A549 (cell line): ENCODE measurements at regions not wholly inside any gene's neighbourhood (a gene's known extent, or its start where the extent isn't known, plus 50 kb on each side); places are given as distances from the start of the nearest gene placed in this dataset.

Source experiments
- ATAC-seq, 2 experiments: fragments of 200-7000 bp in 1 of 2; fragments of >200 bp in 1 of 2; cut with Nextera tagmentation in 1 of 2; cut with Tn5 transposase in 1 of 2; 3 replicates each; pipeline versions ENCODE4 v1.8.0 to v1.9.1; 2018 to 2020; ENCODE audit warnings: mild to moderate bottlenecking in 1 of 2, moderate library complexity in 1 of 2
- CTCF ChIA-PET: fragments of 300-600 bp; sonication (Branson Sonifier 250); formaldehyde crosslinking; extraction: SDS; loops from one replicate; lab custom pipeline; 2021; ENCODE audit warnings: antibody characterized with exemption, inconsistent platforms; lab: Yijun Ruan, JAX
- POLR2A ChIA-PET: fragments of 350-600 bp; formaldehyde crosslinking; extraction: SDS; loops from one replicate; lab custom pipeline; 2021; ENCODE audit warnings: antibody characterized with exemption, inconsistent platforms; lab: Yijun Ruan, JAX
- DNase-seq, 2 experiments: peaks; one replicate each; pipeline versions ENCODE4 v3.0.0 to v3.0.0-alpha.2; 2011 to 2016; ENCODE audit warnings: low read depth in 1 of 2, low spot score in 1 of 2
- FAIRE-seq: peaks from 2 replicates; lab custom pipeline; 2011; peaks lifted over from hg19 to GRCh38; lab: Jason Lieb, UNC
- H3K27ac ChIP-seq, 2 experiments: fragments of >200 bp; sonication (Bioruptor Twin); formaldehyde crosslinking; 3 replicates each; pipeline ENCODE4 v1.5.1; 2016 to 2017
- H3K4me1 ChIP-seq: fragments of >200 bp; sonication (Bioruptor Twin); formaldehyde crosslinking; 3 replicates; pipeline ENCODE4 v1.6.1; 2016
- H3K4me2 ChIP-seq: fragments of >200 bp; sonication (Bioruptor Twin); formaldehyde crosslinking; 3 replicates; pipeline ENCODE4 v1.6.1; 2016
- H3K4me3 ChIP-seq: fragments of >200 bp; sonication (Bioruptor Twin); formaldehyde crosslinking; 3 replicates; pipeline ENCODE4 v1.5.1; 2016
- H3K9me3 ChIP-seq: fragments of >200 bp; sonication (Bioruptor Twin); formaldehyde crosslinking; 3 replicates; pipeline ENCODE4 v1.6.1; 2016
- BHLHE40 ChIP-seq: IDR thresholded peaks from 2 replicates; pipeline ENCODE4 v1.6.1; 2012; ENCODE audit warnings: low read depth, low read length, inconsistent platforms
- EHF ChIP-seq: fragments of 250-450 bp; sonication (Bioruptor Pico); IDR thresholded peaks from 2 replicates; pipeline ENCODE4 v1.5.0; 2020; ENCODE audit warnings: mild to moderate bottlenecking
- EP300 ChIP-seq, 2 experiments: fragments of >200 bp; sonication (Bioruptor Twin); formaldehyde crosslinking; IDR thresholded peaks; 2 replicates in 1 of 2; 3 replicates in 1 of 2; pipeline ENCODE4 v1.6.1; 2016 to 2017
- ESRRA ChIP-seq: fragments of 150-350 bp; IDR thresholded peaks from 2 replicates; pipeline ENCODE4 v1.6.1; 2014; ENCODE audit warnings: mild to moderate bottlenecking, low read length, borderline replicate concordance
- HOXB13 ChIP-seq: fragments of 250-450 bp; sonication (Bioruptor Pico); IDR thresholded peaks from 2 replicates; pipeline ENCODE4 v1.5.0; 2020; ENCODE audit warnings: low read depth, mild to moderate bottlenecking, moderate library complexity
- JUN ChIP-seq, 2 experiments: fragments of >200 bp; sonication (Bioruptor Twin); formaldehyde crosslinking; IDR thresholded peaks; 2 replicates in 1 of 2; 3 replicates in 1 of 2; pipeline ENCODE4 v1.6.1; 2016 to 2017
- MAZ ChIP-seq: fragments of 150-350 bp; IDR thresholded peaks from 2 replicates; pipeline ENCODE4 v1.6.1; 2014; ENCODE audit warnings: antibody characterized with exemption, low read depth, low read length, borderline replicate concordance
- POLR2A ChIP-seq: IDR thresholded peaks from 2 replicates; pipeline ENCODE4 v1.6.1; 2012; ENCODE audit warnings: mild to moderate bottlenecking, low read length
- RFX5 ChIP-seq: fragments of 450-650 bp; IDR thresholded peaks from 2 replicates; pipeline ENCODE4 v1.7.1; 2014; ENCODE audit warnings: antibody characterized with exemption, mild to moderate bottlenecking, moderate library complexity
- TP53 ChIP-seq: fragments of 250-450 bp; sonication (Bioruptor Pico); IDR thresholded peaks from 2 replicates; pipeline ENCODE4 v1.5.0; 2021; ENCODE audit warnings: mild to moderate bottlenecking, moderate library complexity
- ZNF302 ChIP-seq: fragments of 250-450 bp; sonication (Bioruptor Pico); IDR thresholded peaks from 2 replicates; pipeline ENCODE4 v1.9.0; 2021; ENCODE audit warnings: inconsistent platforms, mild to moderate bottlenecking, moderate library complexity
- WGBS: methylation state at CpG from one replicate; pipeline ENCODE4 v1.1.6; 2017; ENCODE audit errors: missing lambda C conversion rate; 5-methylcytosine and 5-hydroxymethylcytosine counted together
- TF ChIP-seq, protein P1 (sequence below): fragments of >200 bp; sonication (Bioruptor Twin); formaldehyde crosslinking; IDR thresholded peaks from 3 replicates; pipeline ENCODE4 v1.5.1; 2016
- TF ChIP-seq, protein P2 (sequence below): fragments of 150-350 bp; IDR thresholded peaks from 2 replicates; pipeline ENCODE4 v1.6.1; 2014; ENCODE audit warnings: low read depth, mild to moderate bottlenecking, low read length
- TF ChIP-seq, protein P3 (sequence below): IDR thresholded peaks from 2 replicates; pipeline ENCODE4 v1.6.1; 2012
- TF ChIP-seq, protein P4 (sequence below): fragments of 250-450 bp; sonication (Bioruptor Pico); IDR thresholded peaks from 2 replicates; pipeline ENCODE4 v1.5.0; 2020; ENCODE audit warnings: low read depth, mild to moderate bottlenecking, moderate library complexity
- TF ChIP-seq, protein P5 (sequence below): IDR thresholded peaks from 2 replicates; pipeline ENCODE4 v1.6.1; 2012
- TF ChIP-seq, protein P6 (sequence below): fragments of >200 bp; sonication (Bioruptor Twin); formaldehyde crosslinking; IDR thresholded peaks from 3 replicates; pipeline ENCODE4 v1.6.1; 2016

DNA sequence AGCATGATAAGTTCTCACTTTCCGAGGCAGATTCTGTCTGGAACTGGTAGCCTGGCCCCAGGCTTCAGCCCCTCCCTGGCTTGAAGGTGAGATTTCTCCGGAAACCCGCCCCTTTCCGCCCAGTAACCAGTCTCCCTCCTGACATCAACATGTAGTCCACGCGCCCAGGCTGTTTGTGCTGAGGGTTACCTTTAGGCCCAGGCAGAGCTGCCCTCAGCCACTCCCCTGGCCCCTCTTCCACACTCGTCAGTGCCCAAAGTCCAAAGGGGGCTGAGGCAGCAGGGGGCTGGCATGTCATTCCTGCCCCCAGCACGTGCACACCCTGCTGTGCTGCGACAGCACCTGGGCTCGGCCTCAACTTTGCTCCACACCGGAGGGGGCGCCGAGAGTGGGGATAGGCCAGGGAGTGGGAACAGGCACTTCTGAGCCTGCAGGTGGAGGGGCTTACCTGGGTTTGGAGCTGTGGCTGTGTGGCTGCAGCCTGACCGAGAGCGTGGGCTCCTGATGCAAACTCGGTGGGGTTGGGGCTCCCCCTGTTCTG is 69.5 kb upstream of the ANK2 start:
- Histone ChIP-seq H3K9me3 (no peaks in the 10 kb centered on the region), H3K4me3 (no peak overlapping the region), H3K27ac (no peak overlapping the region), H3K4me1 (no peaks in the 10 kb centered on the region), H3K4me2 (no peak overlapping the region)
- ChIA-PET CTCF (no interaction called here), POLR2A (no interaction called here)
- 75% methylated on average over 6 of the region's 16 CpGs for WGBS
- FAIRE-seq (no peak), DNase-seq (no peak), ATAC-seq (no peak)
- no peak for TF ChIP-seq JUN (IDR thresholded peaks at IDR 0.05)
- TF ChIP-seq ESRRA: no peak
- TF ChIP-seq POLR2A: no peak
- TF ChIP-seq, protein P1, sequence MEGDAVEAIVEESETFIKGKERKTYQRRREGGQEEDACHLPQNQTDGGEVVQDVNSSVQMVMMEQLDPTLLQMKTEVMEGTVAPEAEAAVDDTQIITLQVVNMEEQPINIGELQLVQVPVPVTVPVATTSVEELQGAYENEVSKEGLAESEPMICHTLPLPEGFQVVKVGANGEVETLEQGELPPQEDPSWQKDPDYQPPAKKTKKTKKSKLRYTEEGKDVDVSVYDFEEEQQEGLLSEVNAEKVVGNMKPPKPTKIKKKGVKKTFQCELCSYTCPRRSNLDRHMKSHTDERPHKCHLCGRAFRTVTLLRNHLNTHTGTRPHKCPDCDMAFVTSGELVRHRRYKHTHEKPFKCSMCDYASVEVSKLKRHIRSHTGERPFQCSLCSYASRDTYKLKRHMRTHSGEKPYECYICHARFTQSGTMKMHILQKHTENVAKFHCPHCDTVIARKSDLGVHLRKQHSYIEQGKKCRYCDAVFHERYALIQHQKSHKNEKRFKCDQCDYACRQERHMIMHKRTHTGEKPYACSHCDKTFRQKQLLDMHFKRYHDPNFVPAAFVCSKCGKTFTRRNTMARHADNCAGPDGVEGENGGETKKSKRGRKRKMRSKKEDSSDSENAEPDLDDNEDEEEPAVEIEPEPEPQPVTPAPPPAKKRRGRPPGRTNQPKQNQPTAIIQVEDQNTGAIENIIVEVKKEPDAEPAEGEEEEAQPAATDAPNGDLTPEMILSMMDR: no peak
- TF ChIP-seq, protein P2, sequence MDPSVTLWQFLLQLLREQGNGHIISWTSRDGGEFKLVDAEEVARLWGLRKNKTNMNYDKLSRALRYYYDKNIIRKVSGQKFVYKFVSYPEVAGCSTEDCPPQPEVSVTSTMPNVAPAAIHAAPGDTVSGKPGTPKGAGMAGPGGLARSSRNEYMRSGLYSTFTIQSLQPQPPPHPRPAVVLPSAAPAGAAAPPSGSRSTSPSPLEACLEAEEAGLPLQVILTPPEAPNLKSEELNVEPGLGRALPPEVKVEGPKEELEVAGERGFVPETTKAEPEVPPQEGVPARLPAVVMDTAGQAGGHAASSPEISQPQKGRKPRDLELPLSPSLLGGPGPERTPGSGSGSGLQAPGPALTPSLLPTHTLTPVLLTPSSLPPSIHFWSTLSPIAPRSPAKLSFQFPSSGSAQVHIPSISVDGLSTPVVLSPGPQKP: no peak
- TF ChIP-seq, protein P3, sequence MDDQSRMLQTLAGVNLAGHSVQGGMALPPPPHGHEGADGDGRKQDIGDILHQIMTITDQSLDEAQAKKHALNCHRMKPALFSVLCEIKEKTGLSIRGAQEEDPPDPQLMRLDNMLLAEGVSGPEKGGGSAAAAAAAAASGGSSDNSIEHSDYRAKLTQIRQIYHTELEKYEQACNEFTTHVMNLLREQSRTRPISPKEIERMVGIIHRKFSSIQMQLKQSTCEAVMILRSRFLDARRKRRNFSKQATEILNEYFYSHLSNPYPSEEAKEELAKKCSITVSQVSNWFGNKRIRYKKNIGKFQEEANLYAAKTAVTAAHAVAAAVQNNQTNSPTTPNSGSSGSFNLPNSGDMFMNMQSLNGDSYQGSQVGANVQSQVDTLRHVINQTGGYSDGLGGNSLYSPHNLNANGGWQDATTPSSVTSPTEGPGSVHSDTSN: no peak
- no peak for TF ChIP-seq BHLHE40
- TF ChIP-seq ZNF302: no peak
- no peak for TF ChIP-seq HOXB13 (CRISPR knock-in tag)

DNA sequence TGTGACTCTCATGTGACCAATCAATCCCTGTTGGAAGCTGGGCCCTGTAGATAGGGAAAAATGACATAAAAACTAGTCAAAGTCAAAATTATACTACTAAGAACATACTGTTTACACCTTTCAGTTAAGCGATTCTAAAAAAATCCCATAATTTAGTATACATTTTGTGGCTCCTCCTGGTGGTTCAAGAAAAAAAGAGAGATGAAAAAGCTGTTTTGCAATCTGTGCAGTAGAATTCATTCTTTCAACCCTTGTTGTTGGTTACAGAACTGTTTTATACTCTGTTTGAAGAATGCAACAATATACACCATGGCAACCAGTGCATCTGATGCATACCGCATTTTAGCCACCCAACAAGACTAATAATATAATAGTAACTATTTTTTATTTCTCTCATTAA is 66.8 kb upstream of the ANK2 start:
- Histone ChIP-seq H3K4me2 (no peak overlapping the region), H3K9me3 (no peaks in the 10 kb centered on the region), H3K4me3 (no peak overlapping the region), H3K4me1 (no peaks in the 10 kb centered on the region), H3K27ac (no peak overlapping the region)
- ATAC-seq: no peak
- ChIA-PET POLR2A (no interaction called here), CTCF (no interaction called here)
- DNase-seq: peak in 1 of 2 experiments; percentile 2
- WGBS: 52% methylated on average over 2 of the region's 2 CpGs
- TF ChIP-seq, protein P4, sequence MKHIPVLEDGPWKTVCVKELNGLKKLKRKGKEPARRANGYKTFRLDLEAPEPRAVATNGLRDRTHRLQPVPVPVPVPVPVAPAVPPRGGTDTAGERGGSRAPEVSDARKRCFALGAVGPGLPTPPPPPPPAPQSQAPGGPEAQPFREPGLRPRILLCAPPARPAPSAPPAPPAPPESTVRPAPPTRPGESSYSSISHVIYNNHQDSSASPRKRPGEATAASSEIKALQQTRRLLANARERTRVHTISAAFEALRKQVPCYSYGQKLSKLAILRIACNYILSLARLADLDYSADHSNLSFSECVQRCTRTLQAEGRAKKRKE (CRISPR knock-in tag): no peak
- TF ChIP-seq, protein P5, sequence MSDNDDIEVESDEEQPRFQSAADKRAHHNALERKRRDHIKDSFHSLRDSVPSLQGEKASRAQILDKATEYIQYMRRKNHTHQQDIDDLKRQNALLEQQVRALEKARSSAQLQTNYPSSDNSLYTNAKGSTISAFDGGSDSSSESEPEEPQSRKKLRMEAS: no peak
- TF ChIP-seq EP300 (IDR thresholded peaks at IDR 0.05) (no peak), TP53 (CRISPR knock-in tag) (no peak), EHF (CRISPR knock-in tag) (no peak), ZNF302 (no peak), MAZ (no peak), RFX5 (no peak), BHLHE40 (no peak)
- TF ChIP-seq, protein P2: no peak
- TF ChIP-seq, protein P6, sequence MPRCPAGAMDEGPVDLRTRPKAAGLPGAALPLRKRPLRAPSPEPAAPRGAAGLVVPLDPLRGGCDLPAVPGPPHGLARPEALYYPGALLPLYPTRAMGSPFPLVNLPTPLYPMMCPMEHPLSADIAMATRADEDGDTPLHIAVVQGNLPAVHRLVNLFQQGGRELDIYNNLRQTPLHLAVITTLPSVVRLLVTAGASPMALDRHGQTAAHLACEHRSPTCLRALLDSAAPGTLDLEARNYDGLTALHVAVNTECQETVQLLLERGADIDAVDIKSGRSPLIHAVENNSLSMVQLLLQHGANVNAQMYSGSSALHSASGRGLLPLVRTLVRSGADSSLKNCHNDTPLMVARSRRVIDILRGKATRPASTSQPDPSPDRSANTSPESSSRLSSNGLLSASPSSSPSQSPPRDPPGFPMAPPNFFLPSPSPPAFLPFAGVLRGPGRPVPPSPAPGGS: no peak
- FAIRE-seq: no peak
